ENCODE measurements at regions not wholly inside any gene's neighbourhood (a gene's known extent, or its start where the extent isn't known, plus 50 kb on each side); places are given as distances from the start of the nearest gene placed in this dataset.
"Not testable (repeated sequence)": the region's sequence is repeated elsewhere in the genome, so short reads cannot be mapped to it uniquely, and the experiment has no call there.

DNA sequence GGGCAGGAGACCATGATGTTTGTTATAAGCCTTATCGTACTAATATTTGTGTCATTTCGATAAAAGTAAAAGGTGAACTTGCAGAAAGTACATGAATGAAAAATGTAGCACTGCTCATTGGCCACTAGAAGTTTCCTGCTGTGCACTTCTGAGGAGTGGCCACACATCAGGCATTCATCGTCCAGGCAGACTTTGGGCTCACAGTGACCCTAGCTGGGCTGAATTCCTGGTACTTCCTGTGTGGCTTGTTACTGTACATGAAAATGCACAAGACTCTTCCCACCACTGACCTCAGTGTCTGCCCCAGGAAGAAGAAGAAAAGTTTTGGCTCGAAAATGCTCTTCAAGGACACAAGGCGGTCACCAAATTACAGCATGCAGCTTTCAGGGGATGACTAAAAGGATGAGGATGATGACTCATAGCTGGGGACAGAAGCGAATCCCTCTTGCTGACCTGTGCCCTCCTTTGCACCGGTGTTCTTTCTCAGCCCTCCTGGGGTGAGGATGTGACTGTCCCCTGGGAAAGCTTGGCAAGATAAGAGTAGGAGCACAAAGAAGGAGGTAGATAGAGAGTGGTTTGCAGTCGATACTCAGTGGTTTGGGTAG is 252.4 kb upstream of the KAZN start:
- no peak for DNase-seq (ENCODE audit: low read depth in 3 of 3)

DNA sequence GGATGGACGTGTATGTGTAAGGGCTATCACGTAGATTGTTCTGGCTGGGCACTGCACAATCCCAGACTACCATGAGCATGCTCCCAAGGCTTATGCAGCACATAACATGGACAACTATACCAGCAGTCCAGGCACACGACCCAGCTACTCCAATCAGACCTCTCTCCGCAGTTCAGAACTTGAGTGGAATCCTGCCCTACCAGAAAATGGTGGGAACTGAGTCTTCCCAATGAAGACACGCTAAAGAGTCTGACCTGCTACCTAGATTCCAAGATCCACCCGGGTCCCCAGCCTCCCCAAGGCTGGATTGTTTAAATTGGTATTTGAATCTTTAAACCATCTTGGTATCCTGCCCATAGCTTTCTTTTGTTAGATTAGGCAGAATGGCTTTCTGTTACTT is 251.3 kb upstream of the KAZN start:
- DNase-seq (ENCODE audit: low read depth in 3 of 3), result no peak

DNA sequence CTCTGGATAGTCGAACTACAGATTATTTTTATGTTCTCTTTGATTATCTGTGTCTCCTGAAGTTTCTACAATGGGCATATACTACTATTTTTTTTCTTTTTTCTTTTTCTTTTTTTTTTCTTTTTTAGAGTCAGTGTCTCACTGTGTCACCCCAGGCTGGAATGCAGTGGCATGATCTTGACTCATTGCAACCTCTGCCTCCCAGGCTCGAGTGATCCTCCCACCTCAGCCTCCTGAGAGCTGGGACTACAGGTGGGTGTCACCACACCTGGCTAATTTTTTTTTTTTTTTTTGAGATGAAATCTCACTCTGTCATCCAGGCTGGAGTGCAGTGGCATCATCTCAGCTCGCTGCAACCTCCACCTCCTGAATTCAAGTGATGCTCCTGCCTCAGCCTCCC is 250.7 kb upstream of the KAZN start:
- no peak for DNase-seq (ENCODE audit: low read depth in 3 of 3)

DNA sequence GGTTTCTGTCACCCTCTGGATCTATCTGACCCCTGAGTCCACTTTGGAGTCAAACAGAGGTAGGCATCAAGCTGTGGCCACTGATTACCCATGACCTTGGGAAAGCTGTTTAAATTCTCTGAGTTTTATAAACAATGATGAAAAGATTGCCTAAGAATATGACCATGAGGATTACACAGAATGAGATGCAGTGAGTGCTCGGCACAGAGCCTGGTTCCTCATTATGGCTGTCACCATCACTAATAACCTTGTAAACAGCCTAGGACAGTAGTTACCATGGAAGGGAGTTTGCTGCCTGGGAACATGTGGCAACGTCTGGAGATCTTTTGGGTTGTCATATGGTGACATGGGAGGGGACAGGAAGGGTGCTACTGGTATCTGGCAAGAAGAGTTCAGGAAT is 248.3 kb upstream of the KAZN start:
- no peak for DNase-seq (ENCODE audit: low read depth in 3 of 3)

DNA sequence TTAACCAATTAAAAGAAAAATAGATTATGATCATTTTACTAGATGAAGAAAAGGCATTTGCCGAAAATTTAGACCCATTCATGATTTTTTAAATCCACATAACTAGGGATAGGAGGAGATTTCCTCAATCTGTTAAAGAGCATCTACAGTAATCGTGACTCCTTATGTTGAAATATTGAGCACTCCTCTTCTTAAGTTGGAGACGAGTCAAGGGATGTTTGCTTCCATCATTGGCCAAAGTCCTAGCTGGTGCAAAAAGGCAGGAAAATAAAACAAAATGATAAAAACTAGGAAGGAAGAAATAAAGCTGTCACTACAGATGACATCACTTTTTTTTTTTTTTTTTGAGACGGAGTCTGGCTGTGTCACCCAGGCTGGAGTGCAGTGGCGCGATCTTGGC is 245.6 kb upstream of the KAZN start:
- DNase-seq (ENCODE audit: low read depth in 3 of 3), result no peak

DNA sequence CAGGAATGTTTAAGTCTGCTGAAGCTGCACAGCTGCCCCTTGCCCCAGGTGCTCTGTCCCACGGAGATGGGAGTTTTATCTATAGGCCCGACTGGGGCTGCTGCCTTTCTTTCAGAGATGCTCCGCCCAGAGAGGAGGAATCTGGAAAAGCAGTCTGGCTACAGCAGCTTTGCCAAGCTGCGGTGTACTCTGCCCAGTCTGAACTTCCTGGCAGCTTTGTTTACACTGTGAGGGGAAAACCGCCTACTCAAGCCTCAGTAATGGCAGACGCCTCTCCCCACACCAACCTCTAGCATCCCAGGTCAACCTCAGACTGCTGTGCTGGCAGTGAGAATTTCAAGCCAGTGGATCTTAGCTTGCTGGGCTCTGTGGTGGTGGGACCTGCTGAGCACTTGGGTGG is 237.5 kb upstream of the KAZN start:
- not testable (repeated sequence) for DNase-seq (ENCODE audit: low read depth in 3 of 3)

DNA sequence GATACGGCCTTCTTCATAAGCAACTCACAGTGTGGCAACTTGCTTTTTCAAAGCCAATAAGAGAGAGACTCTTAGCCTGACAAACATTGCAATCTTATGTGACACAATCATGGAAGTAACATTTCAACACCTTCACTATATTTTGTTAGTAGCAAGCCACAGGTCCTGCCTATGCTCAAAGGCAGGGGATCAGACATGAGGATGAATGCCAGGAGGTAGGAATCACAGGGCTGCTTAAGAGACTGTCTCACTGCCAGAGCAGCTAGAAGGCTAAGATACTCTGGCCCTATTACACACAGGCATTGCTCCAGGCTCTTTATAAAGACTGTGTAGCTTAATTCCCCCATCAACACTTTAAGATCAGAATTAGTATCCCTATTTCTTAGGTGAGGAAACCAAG is 236.2 kb upstream of the KAZN start:
- no peak for DNase-seq (ENCODE audit: low read depth in 3 of 3)

DNA sequence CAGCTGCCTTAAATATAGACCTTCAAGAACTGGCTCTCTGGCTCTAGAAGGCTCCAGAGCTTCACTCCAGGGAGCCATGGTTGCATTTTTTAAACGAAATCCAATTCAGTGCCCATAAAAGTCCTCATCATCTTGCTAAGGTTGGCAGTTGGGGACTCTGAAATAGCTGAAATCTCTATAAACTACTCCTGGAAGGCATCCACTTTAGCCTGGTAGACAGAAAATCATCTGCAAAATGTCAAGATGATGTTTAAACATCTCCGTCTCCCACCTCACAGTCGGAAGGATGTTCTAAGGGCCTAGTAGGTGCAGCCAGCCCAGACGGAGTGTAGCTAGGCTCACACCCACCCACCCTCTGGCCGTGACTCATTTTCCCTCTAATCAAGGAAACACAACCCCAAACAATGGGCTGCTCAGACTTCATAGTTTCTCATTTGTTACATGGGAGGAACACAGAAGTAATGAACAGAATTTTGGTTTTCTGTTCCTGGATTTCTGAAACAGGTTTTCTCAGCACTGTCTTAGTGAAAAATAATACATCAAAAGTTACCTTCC is 235.4 kb upstream of the KAZN start:
- no peak for DNase-seq (ENCODE audit: low read depth in 3 of 3)

DNA sequence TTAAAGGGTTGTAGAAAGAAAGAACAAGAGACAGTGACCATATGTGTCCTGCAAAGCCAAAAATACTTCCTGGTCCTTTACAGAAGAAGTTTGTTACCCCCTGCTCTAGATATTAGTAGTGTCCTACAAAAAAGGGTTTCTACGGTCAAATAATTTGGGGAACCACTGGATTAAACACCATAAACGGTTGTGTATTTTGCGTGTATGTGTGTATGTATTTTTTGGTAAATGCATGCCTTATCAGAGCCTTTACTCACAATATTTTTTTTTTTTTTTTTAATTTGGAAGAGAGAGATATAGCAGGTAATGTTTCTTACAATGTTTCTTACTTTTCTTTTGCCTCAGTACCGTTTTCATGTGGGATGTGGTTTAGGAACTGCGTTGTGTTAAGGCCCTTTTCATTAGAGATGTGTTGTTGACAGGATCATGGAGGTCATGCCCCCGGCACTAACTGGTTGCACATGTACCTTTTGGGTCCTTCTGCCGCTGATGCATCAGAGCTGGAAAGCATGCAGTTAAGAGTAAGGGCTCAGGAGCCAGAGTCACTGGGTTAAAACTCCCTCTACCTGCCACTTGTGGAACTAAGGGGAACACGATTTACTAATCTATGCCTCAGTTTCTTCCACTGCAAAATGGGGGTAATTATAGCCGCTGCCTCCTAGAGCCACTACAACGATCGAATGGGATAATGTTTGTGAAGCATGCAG is 234.6 kb upstream of the KAZN start:
- no peak for DNase-seq (ENCODE audit: low read depth in 3 of 3)

DNA sequence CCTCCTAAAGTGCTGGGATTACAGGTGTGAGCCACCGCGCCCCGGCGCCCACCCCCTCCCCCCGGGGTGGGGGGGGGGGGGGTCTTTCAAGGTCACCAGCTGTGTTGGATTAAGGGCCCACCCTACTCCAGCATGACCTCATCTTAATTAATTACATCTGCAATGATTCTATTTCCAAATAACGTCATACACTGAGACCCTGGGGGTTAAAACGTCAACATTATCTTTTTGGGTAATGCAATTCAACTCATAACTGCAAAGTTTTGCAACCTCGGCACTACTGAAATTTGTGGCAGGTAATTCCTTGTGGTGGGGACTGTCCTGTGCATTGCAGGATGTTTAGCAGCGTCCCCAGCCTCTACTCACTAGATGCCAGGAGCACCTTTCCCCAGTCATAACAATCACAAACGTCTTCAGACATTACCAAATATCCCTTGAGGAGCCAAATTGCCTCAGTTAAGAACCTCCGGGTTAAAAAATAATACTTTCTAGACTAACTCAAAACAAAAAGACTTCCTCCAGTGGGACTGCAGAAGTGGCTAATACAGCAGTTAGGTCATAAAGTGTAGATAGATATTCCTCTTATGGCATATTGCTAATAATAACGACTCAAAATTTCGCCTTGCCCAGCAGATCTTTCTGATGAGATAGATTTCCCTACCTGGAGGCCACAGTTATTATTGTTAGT is 233.0 kb upstream of the KAZN start:
- no peak for DNase-seq (ENCODE audit: low read depth in 3 of 3)

DNA sequence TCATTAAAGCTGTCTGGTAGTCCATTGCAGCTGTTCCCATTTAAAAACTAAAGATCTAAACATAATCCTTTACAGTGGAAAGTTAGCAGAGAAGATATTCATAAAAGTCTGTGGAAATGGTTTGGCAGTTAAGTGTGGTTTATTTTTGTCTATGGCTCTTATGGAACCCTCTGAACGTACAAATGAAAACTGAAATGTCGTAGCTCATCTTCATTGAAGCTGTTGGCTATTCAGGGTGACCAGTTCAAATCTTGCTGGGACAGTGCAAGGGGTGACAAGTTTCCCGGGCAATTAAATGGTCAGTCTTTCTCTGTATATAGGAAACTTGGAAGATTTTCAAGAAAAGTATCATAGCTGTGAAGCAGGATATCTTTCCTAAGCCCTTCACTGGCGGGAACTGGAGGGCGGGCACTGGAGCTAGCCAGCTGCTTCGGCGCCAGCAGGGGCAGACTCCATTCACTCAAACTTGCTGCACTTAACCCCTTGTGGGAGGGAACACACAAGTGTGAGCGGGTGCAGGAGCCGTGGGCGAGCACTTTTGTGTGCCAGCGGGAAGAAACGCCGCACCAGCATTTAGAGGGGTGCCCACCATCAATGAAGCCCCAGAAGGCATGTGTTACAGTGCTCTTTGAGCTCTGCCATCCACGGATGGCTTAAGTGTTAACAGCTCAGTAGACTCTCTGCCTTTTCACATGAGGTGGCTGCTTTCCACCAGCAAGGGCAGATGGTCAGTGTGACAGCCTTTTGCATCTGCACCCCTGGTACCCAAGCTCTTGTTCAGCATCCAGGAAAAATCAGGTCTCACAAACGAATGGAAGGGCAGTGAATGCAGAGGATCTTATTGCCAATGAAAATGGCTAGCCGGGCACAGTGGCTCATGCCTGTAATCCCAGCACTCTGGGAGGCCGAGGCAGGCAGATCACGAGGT is 232.1 kb upstream of the KAZN start:
- DNase-seq (ENCODE audit: low read depth in 3 of 3), result no peak

DNA sequence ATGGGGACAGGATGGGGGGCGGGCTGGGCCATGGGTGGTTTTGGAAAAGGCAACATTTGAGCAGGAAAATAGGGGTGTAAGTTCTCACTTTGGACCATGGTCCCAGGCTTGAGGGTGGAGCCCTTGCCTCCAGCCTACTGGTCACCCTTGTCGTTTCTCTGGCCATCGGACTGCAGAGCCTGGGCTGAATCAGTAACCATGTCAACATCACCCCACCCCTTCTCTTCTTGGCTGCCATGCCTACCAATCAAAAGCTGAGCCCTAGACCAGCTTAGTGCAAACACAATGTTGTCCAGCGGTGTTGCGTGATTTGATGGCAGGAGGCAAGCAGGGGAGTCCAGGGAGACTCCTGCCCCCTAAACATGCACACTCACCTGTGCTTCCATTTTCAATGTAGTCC is 231.0 kb upstream of the KAZN start:
- no peak for DNase-seq (ENCODE audit: low read depth in 3 of 3)

DNA sequence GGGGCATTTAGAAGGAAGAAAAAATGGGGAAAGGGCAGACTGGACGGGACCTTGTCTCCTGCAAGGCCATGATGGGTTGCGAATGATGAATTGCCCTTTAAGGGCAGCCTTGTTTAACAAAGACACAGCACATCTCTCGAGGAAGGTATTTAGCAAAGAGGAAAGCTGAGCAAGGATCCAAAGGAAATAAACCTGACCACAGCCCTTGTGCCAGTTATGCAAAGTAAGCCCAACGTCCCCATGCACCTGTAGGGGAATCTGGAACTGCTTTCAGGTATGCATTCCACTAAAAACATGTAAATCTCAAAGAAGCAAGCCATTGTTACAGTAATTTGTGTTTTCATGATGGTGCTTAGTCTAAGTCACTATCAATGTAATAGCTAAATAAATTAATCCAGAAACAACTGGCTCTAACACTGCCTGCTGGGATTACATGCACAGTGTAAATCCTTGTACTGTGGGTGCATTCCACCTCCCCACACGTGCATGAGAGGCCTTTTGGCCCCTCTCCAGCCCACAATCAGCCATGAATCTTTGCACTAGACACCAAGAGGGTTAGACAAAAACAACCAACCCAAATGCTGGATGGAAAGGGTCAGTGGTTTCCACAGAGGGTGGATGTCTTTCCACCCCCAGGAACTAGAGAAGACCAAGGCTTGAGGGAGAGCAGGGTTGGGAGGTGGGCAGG is 228.8 kb upstream of the KAZN start:
- no peak for DNase-seq (ENCODE audit: low read depth in 3 of 3)

DNA sequence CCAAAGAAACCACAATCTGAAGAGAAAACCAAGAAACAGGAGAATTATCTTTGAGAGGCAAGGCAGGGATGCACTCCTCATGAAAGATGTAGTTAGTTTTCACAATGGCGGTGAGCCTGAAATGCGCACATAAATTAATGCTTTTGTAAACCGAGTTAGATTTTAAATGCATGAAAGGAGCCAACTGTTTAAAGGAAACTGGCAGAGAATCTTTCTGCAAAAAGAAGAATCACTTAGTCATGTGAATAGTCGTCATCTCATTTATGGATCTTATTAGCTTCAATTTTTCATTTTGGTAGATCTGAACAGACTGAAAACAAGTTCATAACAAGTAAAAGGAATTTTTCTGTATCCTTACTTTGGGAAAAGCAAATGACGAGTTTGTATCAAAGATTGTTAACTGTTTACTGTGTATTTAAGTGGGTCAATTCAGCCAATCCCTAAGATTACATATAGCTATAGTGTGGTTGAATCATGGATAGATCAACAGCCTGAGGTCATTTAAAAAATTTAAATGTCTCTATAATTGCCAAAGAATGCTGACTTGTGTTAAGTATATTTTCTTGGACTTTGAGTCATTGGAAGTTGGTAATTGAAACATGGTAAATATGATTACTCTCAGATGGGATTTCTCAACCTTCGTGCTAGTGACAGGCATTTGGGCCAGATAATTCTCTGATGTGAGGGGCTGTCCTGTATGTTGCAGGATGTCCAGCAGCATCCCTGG is 226.6 kb upstream of the KAZN start:
- DNase-seq (ENCODE audit: low read depth in 3 of 3), result no peak

DNA sequence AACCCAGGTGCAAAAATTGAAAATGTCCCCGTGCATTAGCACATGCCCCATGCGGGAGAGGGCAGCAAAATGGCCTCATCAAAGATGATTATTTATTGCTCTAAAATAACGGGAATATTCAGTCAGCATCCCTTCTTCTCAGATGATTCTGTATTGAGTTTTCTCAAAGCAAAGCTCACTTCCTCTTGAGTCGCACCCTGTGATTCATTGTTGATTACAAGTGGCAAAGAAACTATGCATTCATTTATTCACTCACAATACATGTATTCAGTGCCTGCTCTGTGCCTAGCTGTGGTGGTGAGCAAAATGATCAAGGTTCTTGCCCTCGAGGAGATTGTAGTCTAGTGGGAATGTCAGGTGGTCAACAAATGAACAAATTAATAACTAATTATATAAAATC is 226.0 kb upstream of the KAZN start:
- DNase-seq (ENCODE audit: low read depth in 3 of 3), result no peak

DNA sequence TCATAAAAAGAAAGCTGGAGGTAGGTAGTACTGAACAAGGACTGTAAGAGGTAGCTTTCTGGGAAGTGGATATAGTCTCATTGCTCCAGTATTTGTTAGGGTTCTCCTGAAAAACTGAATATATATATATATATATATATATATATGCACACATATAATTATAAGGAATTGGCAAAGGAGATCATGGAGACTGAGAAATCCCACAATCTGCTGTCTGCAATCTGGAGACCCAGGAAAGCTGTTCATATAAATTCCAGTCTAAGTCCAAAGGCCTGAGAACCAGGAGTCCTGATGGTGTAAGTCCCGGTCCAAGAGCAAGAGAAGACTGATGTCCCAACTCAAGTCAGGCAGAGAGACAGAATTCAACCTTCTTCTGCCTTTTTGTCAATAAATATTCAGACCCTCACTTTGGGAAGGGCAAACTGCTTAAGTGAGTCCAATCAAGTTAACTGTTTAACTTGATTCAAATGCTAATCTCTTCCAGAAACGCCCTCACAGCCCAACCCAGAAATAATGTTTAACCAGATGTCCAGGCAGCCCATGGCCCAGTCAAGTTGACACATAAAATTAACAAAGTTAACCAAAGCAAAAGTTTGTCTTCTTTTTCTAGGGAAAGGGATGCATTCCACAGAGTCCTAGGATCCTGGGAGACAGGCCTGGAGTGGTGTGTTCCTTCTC is 225.3 kb upstream of the KAZN start:
- DNase-seq (ENCODE audit: low read depth in 3 of 3), result no peak

DNA sequence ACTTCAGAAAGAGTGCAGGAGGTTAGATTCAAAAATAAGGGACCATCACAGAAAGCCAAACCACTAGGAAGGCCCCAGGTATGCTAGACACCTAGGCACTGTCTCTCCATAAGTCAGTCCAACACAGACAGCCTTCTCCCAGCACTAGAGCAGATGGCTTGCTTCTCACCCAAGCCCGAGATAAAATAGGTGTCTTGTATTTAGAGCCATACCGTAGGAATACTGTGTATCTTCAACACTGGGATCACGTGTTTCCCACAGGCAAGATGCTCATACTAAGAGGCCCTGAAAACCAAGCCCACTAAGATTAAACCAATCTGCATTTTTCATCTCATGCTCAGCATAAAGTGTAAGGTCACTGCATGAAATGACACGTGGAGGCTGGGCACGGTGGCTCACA is 223.3 kb upstream of the KAZN start:
- no peak for DNase-seq (ENCODE audit: low read depth in 3 of 3)

DNA sequence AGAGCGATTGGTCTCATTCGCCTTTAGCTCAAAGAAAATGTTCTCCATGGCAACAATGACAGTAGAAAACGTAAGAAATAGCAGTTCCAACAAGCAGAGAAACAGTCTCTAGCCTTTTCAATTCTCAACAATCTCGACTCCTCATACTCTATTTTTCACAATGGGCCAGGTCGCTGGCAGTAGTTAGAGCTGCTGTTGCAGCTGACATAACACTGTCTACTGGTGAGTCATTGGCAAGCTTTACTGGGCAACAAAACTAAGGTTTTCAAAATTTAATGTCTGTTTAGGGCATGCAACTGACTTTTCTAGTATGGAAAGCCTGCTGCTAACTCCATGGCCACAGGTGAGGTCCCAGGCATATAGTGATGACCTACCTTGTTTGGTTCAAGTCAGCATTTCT is 221.1 kb upstream of the KAZN start:
- no peak for DNase-seq (ENCODE audit: low read depth in 3 of 3)

DNA sequence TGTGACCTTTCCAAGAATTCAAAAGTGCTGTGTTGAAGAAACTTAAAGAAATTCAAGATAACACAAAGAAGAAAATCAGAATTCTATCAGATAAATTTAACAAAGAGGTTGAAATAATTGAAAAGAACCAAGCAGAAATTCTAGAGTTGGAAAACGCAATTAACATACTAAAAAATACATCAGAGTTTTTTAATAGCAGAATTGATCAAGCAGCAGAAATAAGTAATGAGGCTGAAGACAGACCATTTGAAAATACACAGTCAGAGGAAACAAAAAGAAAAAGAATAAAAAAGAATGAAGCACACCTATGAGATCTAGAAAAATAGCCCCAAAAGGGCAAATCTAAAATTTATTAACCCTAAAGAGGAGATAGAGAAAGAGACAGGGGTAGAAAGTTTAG is 218.1 kb upstream of the KAZN start:
- no peak for DNase-seq (ENCODE audit: low read depth in 3 of 3)

DNA sequence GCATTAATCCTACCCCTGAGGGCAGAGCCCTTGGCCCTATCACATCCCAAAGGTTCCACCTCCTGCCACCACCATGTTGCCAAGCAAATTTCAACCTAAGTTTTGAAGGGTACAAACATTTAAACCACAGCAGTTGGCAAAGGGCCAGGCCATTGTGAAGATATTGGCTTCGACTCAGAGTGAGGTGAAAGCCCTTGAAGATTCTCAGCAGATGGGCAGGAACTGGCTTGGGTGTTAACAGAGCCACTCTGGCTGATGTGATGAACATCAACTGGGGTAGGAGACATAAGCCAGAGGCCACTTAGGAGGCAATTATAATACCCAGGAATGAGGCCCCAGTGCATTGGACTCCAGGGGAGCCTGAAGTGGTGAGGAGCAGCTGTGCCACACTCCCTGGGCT is 207.7 kb upstream of the KAZN start:
- no peak for DNase-seq (ENCODE audit: low read depth in 3 of 3)

All from stimulated activated CD4-positive, alpha-beta T cell treated with anti-CD3 and anti-CD28 coated beads, TNF-alpha, amount 100 ng/mL, for 4 hours (primary cell).